A549 (cell line): ENCODE measurements at regions not wholly inside any gene's neighbourhood (a gene's known extent, or its start where the extent isn't known, plus 50 kb on each side); places are given as distances from the start of the nearest gene placed in this dataset.

Source experiments
- BCL3 ChIP-seq: fragments of >200 bp; sonication (Bioruptor Twin); formaldehyde crosslinking; IDR thresholded peaks from 3 replicates; pipeline ENCODE4 v1.6.1; 2016
- TF ChIP-seq, protein P1 (sequence below): fragments of >200 bp; sonication (Bioruptor Twin); formaldehyde crosslinking; IDR thresholded peaks from 3 replicates; pipeline ENCODE4 v1.5.1; 2016

DNA sequence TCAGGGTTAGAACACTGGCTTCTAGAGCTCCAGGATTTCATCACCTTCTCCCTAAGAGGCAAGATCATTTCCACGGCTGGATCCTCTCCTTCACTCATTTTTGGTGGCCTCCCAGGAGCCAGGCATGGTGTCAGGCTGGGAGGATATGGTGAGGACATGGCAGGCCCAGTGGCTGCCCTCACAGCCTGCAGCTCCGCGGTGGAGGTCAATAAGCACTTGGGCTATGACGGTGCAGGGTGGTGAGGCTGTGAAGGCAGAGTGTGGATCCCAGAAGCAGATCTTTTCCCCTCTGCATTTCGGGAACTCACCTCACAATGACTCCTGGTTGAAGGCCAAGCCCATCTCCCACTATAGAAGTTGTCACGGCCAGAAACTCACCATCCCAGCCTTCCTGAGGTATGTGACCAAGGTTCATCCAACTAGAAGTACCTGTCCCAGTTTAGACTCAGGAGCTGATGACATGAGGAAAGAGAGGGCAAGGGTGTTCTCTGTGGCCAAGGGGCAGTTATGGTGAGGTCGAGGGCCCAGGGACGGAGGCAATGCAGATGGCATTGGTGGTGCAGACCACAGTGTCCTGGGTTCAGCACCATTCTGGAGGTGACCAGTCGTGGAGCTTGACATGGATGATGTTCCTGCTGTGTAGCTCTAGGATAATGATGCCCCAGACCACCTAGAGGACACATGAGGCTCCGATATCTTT lies 100.1 kb upstream of the SMAD3 start:
- TF ChIP-seq, protein P1, sequence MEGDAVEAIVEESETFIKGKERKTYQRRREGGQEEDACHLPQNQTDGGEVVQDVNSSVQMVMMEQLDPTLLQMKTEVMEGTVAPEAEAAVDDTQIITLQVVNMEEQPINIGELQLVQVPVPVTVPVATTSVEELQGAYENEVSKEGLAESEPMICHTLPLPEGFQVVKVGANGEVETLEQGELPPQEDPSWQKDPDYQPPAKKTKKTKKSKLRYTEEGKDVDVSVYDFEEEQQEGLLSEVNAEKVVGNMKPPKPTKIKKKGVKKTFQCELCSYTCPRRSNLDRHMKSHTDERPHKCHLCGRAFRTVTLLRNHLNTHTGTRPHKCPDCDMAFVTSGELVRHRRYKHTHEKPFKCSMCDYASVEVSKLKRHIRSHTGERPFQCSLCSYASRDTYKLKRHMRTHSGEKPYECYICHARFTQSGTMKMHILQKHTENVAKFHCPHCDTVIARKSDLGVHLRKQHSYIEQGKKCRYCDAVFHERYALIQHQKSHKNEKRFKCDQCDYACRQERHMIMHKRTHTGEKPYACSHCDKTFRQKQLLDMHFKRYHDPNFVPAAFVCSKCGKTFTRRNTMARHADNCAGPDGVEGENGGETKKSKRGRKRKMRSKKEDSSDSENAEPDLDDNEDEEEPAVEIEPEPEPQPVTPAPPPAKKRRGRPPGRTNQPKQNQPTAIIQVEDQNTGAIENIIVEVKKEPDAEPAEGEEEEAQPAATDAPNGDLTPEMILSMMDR: no peak
- TF ChIP-seq BCL3: no peak
